NCI-H1694 treated with DMSO at 0.1 percent for 48 hours (cell line): ENCODE measurements at regions not wholly inside any gene's neighbourhood (a gene's known extent, or its start where the extent isn't known, plus 50 kb on each side); places are given as distances from the start of the nearest gene placed in this dataset.

Source experiments
- DNase-seq: peaks from one replicate; lab custom pipeline; 2025; lab: John Stamatoyannopoulos, UW

GRCh38 chr5:159422910-159423309 lies 92.6 kb upstream of the IL12B start:
- no peak for DNase-seq

GRCh38 chr5:159424123-159424522 lies 93.8 kb upstream of the IL12B start:
- no peak for DNase-seq

- DNase-seq: no peak
Measured at GRCh38 chr5:159426694-159427093, 96.4 kb upstream of the IL12B start.

- no peak for DNase-seq
Measured at GRCh38 chr5:159427180-159428012, 97.1 kb upstream of the IL12B start.

GRCh38 chr5:159430361-159431012 lies 100.2 kb upstream of the IL12B start:
- no peak for DNase-seq

- DNase-seq: no peak
Measured at GRCh38 chr5:159435855-159436254, 105.6 kb upstream of the IL12B start.

- no peak for DNase-seq
Measured at GRCh38 chr5:159438092-159438491, 107.8 kb upstream of the IL12B start.

- no peak for DNase-seq
Measured at GRCh38 chr5:159439002-159439401, 108.7 kb upstream of the IL12B start.

GRCh38 chr5:159440235-159440634 lies 109.9 kb upstream of the IL12B start:
- DNase-seq: no peak

- no peak for DNase-seq
Measured at GRCh38 chr5:159440968-159441367, 110.7 kb upstream of the IL12B start.

- DNase-seq: no peak
Measured at GRCh38 chr5:159441441-159441840, 111.2 kb upstream of the IL12B start.

GRCh38 chr5:159442206-159442850 lies 112.0 kb upstream of the IL12B start:
- DNase-seq: no peak

GRCh38 chr5:159444441-159445082 lies 114.3 kb upstream of the IL12B start:
- peak; percentile 77 for DNase-seq

- no peak for DNase-seq
Measured at GRCh38 chr5:159447116-159447515, 116.8 kb upstream of the IL12B start.

GRCh38 chr5:159448841-159449407 lies 118.6 kb upstream of the IL12B start:
- DNase-seq: no peak

- DNase-seq: no peak
Measured at GRCh38 chr5:159449925-159450324, 119.6 kb upstream of the IL12B start.

GRCh38 chr5:159450417-159450816 lies 120.1 kb upstream of the IL12B start:
- DNase-seq: no peak

GRCh38 chr5:159451197-159452052 lies 121.1 kb upstream of the IL12B start:
- DNase-seq: no peak

GRCh38 chr5:159452480-159453167 lies 122.3 kb upstream of the IL12B start:
- no peak for DNase-seq

GRCh38 chr5:159453209-159453608 lies 122.9 kb upstream of the IL12B start:
- no peak for DNase-seq

- DNase-seq: no peak
Measured at GRCh38 chr5:159456261-159456660, 126.0 kb upstream of the IL12B start.
